Pancreas (tissue), 10 donors: ENCODE measurements at regions not wholly inside any gene's neighbourhood (a gene's known extent, or its start where the extent isn't known, plus 50 kb on each side); places are given as distances from the start of the nearest gene placed in this dataset.
A peak's percentile ranks its signal among the peaks of the same experiment; 100 is the strongest.

ENCODE experiments used
- ATAC-seq, 4 donors: fragments of 200-7000 bp; cut with Tn5 transposase; one replicate each; pipeline versions ENCODE4 v1.8.0 to v1.9.1; 2020; ENCODE audit warnings: mild to moderate bottlenecking in 4 of 4, moderate library complexity in 4 of 4
- DNase-seq, 6 donors: peaks; one replicate each; pipeline ENCODE4 v3.0.0-alpha.2; 2020
- FAIRE-seq: peaks from 2 replicates; lab custom pipeline; 2012; peaks lifted over from hg19 to GRCh38; lab: Jason Lieb, UNC
- H3K27ac ChIP-seq, 4 donors: fragments of 200-600 bp; sonication (generic); 1 replicate in 3 of 4; 2 replicates in 1 of 4; pipeline versions ENCODE4 v1.5.0 to v1.8.0; 2020
- H3K27me3 ChIP-seq, 4 donors: fragments of 200-600 bp; one replicate each; pipeline ENCODE4 v1.8.0; 2021
- H3K36me3 ChIP-seq, 3 donors: fragments of 200-600 bp; sonication (generic) in 1 of 3; one replicate each; pipeline versions ENCODE4 v1.5.0 to v1.8.0; 2020 to 2021
- H3K4me1 ChIP-seq, 3 donors: fragments of 200-600 bp; one replicate each; pipeline ENCODE4 v1.8.0; 2021
- H3K4me3 ChIP-seq, 4 donors: fragments of 200-600 bp; sonication (generic) in 2 of 4; one replicate each; pipeline versions ENCODE4 v1.5.0 to v1.8.0; 2020 to 2021
- H3K9me3 ChIP-seq, 4 donors: fragments of 200-600 bp; one replicate each; pipeline ENCODE4 v1.8.0; 2021
- WGBS, 2 donors: extraction: QIAGEN DNeasy Blood & Tissue Kit; methylation state at CpG; one replicate each; pipeline ENCODE4 v1.1.7; 2013; 5-methylcytosine and 5-hydroxymethylcytosine counted together
- intact Hi-C, 3 donors: fragments of 100-400 bp; cut with DNase I; formaldehyde crosslinking; loops; one replicate each; pipeline versions ENCODE4 v1.11.1 to v1.14.2; 2022
- TF ChIP-seq, protein P1 (sequence below), 4 donors: fragments of 200-600 bp; sonication (generic) in 3 of 4; IDR thresholded peaks; one replicate each; pipeline versions ENCODE4 v1.5.0 to v1.8.0; 2021; ENCODE audit warnings: antibody characterized with exemption in 4 of 4
- donor health status: healthy with polysubstance abuse.
- donor health status: DM: no; HTN: no; CAD: no; lungs with moderate emphysema.
- donor health status: DM: no; HTN: no; CAD: no.
- donor health status: control.
- donor health status: control.
- donor health status: Bipolar disorder and iron deficiency.
- donor health status: DM: yes; HTN: yes; CAD: no.
- donor health status: DM: no; HTN: no; CAD: no.
- donor health status: DM: no; HTN: no; CAD: no.
- donor health status: DM: yes; HTN: yes; CAD: no.

DNA sequence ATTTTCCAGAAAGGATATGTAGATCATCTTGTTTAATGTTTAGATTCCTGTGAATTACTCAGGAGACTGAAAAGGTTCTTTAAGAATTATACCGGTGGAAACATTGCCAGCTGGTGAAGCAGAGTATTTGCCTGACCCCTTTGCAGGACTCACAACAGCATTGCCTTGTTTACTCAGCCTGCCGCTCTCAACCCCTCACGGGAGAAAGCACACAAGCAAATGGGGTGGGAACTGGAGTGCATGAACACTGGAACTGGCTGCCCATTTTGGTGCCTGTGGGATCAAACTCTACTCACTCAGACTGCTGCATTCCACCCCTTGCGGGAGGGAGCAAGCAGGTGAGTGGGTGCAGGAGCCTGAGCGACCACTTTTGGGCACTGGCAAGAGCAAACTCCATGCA, 804.7 kb upstream of the SLITRK1 start:
- ATAC-seq = peak; percentile 30 to 68 (median 54)
- DNase-seq = peak in 3 of 6 donors; percentile 19 to 20 (median 19)
- FAIRE-seq = no peak

DNA sequence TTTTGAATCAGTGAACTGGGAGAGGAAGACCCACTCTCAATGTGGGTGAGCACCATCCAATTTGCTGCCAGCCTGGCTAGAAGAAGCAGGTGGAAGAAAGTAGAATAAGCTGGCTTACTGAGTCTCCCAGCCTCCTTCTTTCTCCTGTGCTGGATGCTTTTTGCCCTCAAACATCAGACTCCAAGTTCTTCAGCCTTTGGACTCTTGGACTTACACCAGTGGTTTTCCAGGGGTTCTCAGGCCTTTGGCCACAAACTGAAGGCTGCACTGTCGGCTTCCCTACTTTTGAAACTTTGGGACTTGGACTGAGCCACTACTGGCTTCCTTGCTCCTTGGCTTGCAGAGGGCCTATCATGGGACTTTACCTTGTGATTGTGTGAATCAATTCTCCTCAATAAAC, 804.2 kb upstream of the SLITRK1 start:
- TF ChIP-seq, protein P1, sequence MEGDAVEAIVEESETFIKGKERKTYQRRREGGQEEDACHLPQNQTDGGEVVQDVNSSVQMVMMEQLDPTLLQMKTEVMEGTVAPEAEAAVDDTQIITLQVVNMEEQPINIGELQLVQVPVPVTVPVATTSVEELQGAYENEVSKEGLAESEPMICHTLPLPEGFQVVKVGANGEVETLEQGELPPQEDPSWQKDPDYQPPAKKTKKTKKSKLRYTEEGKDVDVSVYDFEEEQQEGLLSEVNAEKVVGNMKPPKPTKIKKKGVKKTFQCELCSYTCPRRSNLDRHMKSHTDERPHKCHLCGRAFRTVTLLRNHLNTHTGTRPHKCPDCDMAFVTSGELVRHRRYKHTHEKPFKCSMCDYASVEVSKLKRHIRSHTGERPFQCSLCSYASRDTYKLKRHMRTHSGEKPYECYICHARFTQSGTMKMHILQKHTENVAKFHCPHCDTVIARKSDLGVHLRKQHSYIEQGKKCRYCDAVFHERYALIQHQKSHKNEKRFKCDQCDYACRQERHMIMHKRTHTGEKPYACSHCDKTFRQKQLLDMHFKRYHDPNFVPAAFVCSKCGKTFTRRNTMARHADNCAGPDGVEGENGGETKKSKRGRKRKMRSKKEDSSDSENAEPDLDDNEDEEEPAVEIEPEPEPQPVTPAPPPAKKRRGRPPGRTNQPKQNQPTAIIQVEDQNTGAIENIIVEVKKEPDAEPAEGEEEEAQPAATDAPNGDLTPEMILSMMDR (IDR thresholded peaks at IDR 0.05) = no peak
- WGBS, 2 donors = 41 to 54% methylated on average over 1 of the region's 1 CpG
- Histone ChIP-seq H3K27me3 (no peaks in the 10 kb centered on the region), H3K27ac (no peak overlapping the region), H3K36me3 (no peaks in the 10 kb centered on the region), H3K4me3 (no peak overlapping the region), H3K4me1 (peaks cover 5 to 12% (median 11%) of the 10 kb centered on the region in 3 donors), H3K9me3 (no peaks in the 10 kb centered on the region)
- FAIRE-seq = no peak
- ATAC-seq = no peak
- intact Hi-C loops = no loop called here
- no peak for DNase-seq

More for the DNA sequence above, 804.7 kb upstream of the SLITRK1 start:
- 54 to 59% methylated on average over 5 of the region's 5 CpGs for whole genome bisulfite sequencing, 2 donors
- Histone ChIP-seq H3K27ac (no peak overlapping the region), H3K4me3 (no peak overlapping the region), H3K36me3 (no peaks in the 10 kb centered on the region), H3K4me1 (peaks cover 5 to 12% (median 11%) of the 10 kb centered on the region in 3 donors), H3K9me3 (no peaks in the 10 kb centered on the region), H3K27me3 (no peaks in the 10 kb centered on the region)
- TF ChIP-seq, protein P1 (IDR thresholded peaks at IDR 0.05) = no peak
- intact Hi-C loops = no loop called here

DNA sequence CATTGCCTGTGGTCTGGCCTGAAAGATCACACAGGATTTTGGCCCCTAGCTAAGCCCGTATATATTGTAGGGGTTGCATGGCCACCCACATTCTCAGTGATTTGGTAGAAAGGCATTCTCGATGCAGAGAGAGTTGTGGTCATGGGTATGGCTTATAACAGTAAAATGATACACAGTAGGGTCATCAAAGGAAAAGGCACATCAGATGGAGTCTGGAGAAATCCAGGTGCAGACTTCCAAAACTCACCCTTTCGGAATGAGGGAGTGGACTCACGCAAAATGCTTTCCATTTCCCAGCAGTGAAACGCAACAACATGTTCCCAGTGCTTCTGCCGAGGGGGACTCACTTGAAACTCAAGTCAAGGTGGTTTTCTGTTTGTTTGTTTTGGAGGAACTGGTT, 802.5 kb upstream of the SLITRK1 start:
- H3K27ac ChIP-seq = no peak overlapping the region
- FAIRE-seq (no peak), DNase-seq (no peak), ATAC-seq (no peak)
- WGBS, 2 donors = 87 to 89% methylated on average over 6 of the region's 6 CpGs
- no peaks in the 10 kb centered on the region for H3K27me3 ChIP-seq
- H3K4me3 ChIP-seq = no peak overlapping the region
- no peaks in the 10 kb centered on the region for H3K36me3 ChIP-seq
- intact Hi-C loops = no loop called here
- TF ChIP-seq, protein P1 (IDR thresholded peaks at IDR 0.05) = no peak
- H3K4me1 ChIP-seq = peaks cover 5 to 12% (median 11%) of the 10 kb centered on the region in 3 donors
- H3K9me3 ChIP-seq = no peaks in the 10 kb centered on the region

DNA sequence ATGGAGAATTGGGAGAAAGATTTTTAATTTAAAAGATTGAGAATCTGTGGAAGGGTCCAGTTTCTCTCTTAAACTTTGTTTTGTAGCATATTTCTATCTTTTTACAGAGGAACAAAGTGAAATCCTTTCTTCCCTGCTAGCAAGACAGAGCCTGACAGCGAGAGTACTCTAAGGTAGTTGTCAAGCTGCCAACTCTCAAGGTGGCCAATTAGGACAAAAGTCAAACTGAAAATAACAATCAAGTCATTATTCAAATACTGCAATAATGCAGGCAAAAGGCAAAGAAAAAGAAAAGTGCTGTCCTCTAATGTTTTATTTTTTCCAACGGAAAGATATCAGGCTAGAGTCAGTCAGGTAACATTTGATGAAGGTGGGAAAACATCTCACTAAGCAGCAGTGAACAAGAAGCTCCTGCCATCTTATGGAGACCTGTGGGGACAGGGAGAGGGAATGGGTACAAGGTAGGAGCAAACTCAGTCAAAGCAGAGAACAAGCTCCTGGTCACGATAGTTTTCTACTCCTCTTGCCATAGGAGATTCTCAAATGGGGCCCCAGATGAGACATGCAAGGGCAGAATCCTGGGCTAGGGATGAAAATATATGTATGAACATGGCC, 801.9 kb upstream of the SLITRK1 start:
- peak; percentile 68 to 73 (median 71) for ATAC-seq
- H3K9me3 ChIP-seq = no peaks in the 10 kb centered on the region
- 21 to 23% methylated on average over 3 of the region's 3 CpGs for WGBS, 2 donors
- H3K36me3 ChIP-seq = no peaks in the 10 kb centered on the region
- DNase-seq = peak in 2 of 6 donors; percentile 17 to 29
- no peak overlapping the region for H3K4me3 ChIP-seq
- intact Hi-C loops = no loop called here
- no peaks in the 10 kb centered on the region for H3K27me3 ChIP-seq
- H3K27ac ChIP-seq = no peak overlapping the region
- TF ChIP-seq, protein P1 (IDR thresholded peaks at IDR 0.05) = no peak
- H3K4me1 ChIP-seq = peaks cover 5 to 12% (median 11%) of the 10 kb centered on the region in 3 donors
- FAIRE-seq = no peak

DNA sequence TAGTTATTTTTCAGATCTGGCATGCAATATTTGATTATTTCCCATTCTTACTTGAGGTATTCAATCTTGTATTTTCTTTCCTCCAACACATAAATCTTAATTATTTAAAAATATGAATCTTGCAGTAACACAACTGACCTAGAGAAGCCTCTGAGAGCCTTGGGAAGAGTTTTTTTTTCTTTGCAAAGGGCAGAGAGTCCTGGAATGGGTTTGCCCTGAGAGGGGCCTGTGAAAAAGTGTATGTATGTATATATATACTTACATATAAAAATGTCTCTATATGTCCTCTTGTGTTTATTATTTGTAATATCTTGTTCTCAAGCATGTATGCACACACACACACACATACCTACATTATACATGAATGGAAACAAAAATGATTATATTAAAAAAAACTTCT, 801.2 kb upstream of the SLITRK1 start:
- FAIRE-seq = no peak
- no peak overlapping the region for H3K27ac ChIP-seq

More for the DNA sequence above, 801.2 kb upstream of the SLITRK1 start:
- DNase-seq (no peak), ATAC-seq (no peak)
- Histone ChIP-seq H3K27me3 (no peaks in the 10 kb centered on the region), H3K36me3 (no peaks in the 10 kb centered on the region), H3K4me3 (no peak overlapping the region), H3K9me3 (no peaks in the 10 kb centered on the region), H3K4me1 (peaks cover 5 to 12% (median 11%) of the 10 kb centered on the region in 3 donors)
- intact Hi-C loops = no loop called here
- TF ChIP-seq, protein P1 (IDR thresholded peaks at IDR 0.05) = no peak
